ENCODE measurements at regions not wholly inside any gene's neighbourhood (a gene's known extent, or its start where the extent isn't known, plus 50 kb on each side); places are given as distances from the start of the nearest gene placed in this dataset.

DNA sequence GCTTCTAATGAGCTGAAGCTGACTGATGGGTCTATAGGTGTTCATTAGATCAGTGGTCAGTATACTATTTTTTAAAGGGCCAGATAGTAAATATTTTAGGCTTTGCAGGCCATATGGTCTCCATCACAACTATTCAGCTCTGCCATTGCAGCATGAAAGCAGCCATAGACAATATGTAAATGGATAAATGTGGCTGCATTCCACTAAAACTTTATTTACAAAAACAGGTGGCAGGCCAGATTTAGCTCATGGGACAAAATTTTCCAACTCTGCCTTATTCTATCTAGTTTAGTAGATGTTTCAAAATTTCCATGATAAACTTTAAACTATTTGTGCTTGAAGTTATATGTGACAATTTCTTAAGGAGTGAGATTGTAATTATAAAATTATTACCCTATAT is 339.3 kb downstream of the ABCC12 start (continued):
- TF ChIP-seq, protein P1, sequence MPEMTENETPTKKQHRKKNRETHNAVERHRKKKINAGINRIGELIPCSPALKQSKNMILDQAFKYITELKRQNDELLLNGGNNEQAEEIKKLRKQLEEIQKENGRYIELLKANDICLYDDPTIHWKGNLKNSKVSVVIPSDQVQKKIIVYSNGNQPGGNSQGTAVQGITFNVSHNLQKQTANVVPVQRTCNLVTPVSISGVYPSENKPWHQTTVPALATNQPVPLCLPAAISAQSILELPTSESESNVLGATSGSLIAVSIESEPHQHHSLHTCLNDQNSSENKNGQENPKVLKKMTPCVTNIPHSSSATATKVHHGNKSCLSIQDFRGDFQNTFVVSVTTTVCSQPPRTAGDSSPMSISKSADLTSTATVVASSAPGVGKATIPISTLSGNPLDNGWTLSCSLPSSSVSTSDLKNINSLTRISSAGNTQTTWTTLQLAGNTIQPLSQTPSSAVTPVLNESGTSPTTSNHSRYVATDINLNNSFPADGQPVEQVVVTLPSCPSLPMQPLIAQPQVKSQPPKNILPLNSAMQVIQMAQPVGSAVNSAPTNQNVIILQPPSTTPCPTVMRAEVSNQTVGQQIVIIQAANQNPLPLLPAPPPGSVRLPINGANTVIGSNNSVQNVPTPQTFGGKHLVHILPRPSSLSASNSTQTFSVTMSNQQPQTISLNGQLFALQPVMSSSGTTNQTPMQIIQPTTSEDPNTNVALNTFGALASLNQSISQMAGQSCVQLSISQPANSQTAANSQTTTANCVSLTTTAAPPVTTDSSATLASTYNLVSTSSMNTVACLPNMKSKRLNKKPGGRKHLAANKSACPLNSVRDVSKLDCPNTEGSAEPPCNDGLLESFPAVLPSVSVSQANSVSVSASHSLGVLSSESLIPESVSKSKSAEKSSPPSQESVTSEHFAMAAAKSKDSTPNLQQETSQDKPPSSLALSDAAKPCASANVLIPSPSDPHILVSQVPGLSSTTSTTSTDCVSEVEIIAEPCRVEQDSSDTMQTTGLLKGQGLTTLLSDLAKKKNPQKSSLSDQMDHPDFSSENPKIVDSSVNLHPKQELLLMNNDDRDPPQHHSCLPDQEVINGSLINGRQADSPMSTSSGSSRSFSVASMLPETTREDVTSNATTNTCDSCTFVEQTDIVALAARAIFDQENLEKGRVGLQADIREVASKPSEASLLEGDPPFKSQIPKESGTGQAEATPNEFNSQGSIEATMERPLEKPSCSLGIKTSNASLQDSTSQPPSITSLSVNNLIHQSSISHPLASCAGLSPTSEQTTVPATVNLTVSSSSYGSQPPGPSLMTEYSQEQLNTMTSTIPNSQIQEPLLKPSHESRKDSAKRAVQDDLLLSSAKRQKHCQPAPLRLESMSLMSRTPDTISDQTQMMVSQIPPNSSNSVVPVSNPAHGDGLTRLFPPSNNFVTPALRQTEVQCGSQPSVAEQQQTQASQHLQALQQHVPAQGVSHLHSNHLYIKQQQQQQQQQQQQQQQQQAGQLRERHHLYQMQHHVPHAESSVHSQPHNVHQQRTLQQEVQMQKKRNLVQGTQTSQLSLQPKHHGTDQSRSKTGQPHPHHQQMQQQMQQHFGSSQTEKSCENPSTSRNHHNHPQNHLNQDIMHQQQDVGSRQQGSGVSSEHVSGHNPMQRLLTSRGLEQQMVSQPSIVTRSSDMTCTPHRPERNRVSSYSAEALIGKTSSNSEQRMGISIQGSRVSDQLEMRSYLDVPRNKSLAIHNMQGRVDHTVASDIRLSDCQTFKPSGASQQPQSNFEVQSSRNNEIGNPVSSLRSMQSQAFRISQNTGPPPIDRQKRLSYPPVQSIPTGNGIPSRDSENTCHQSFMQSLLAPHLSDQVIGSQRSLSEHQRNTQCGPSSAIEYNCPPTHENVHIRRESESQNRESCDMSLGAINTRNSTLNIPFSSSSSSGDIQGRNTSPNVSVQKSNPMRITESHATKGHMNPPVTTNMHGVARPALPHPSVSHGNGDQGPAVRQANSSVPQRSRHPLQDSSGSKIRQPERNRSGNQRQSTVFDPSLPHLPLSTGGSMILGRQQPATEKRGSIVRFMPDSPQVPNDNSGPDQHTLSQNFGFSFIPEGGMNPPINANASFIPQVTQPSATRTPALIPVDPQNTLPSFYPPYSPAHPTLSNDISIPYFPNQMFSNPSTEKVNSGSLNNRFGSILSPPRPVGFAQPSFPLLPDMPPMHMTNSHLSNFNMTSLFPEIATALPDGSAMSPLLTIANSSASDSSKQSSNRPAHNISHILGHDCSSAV (CRISPR knock-in tag; IDR thresholded peaks at IDR 0.05; ENCODE audit: borderline replicate concordance): no peak
- TF ChIP-seq ZNF121 (CRISPR knock-in tag; IDR thresholded peaks at IDR 0.05) (no peak), MEIS2 (CRISPR knock-in tag; IDR thresholded peaks at IDR 0.05) (no peak), AGO1 (IDR thresholded peaks at IDR 0.05; ENCODE audit: low read depth, low read length, poor library complexity, severe bottlenecking) (no peak), NFYC (CRISPR knock-in tag; IDR thresholded peaks at IDR 0.05) (no peak)
- TF ChIP-seq, protein P2, sequence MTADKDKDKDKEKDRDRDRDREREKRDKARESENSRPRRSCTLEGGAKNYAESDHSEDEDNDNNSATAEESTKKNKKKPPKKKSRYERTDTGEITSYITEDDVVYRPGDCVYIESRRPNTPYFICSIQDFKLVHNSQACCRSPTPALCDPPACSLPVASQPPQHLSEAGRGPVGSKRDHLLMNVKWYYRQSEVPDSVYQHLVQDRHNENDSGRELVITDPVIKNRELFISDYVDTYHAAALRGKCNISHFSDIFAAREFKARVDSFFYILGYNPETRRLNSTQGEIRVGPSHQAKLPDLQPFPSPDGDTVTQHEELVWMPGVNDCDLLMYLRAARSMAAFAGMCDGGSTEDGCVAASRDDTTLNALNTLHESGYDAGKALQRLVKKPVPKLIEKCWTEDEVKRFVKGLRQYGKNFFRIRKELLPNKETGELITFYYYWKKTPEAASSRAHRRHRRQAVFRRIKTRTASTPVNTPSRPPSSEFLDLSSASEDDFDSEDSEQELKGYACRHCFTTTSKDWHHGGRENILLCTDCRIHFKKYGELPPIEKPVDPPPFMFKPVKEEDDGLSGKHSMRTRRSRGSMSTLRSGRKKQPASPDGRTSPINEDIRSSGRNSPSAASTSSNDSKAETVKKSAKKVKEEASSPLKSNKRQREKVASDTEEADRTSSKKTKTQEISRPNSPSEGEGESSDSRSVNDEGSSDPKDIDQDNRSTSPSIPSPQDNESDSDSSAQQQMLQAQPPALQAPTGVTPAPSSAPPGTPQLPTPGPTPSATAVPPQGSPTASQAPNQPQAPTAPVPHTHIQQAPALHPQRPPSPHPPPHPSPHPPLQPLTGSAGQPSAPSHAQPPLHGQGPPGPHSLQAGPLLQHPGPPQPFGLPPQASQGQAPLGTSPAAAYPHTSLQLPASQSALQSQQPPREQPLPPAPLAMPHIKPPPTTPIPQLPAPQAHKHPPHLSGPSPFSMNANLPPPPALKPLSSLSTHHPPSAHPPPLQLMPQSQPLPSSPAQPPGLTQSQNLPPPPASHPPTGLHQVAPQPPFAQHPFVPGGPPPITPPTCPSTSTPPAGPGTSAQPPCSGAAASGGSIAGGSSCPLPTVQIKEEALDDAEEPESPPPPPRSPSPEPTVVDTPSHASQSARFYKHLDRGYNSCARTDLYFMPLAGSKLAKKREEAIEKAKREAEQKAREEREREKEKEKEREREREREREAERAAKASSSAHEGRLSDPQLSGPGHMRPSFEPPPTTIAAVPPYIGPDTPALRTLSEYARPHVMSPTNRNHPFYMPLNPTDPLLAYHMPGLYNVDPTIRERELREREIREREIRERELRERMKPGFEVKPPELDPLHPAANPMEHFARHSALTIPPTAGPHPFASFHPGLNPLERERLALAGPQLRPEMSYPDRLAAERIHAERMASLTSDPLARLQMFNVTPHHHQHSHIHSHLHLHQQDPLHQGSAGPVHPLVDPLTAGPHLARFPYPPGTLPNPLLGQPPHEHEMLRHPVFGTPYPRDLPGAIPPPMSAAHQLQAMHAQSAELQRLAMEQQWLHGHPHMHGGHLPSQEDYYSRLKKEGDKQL (CRISPR knock-in tag; IDR thresholded peaks at IDR 0.05; ENCODE audit: low read depth): no peak
- TF ChIP-seq, protein P3, sequence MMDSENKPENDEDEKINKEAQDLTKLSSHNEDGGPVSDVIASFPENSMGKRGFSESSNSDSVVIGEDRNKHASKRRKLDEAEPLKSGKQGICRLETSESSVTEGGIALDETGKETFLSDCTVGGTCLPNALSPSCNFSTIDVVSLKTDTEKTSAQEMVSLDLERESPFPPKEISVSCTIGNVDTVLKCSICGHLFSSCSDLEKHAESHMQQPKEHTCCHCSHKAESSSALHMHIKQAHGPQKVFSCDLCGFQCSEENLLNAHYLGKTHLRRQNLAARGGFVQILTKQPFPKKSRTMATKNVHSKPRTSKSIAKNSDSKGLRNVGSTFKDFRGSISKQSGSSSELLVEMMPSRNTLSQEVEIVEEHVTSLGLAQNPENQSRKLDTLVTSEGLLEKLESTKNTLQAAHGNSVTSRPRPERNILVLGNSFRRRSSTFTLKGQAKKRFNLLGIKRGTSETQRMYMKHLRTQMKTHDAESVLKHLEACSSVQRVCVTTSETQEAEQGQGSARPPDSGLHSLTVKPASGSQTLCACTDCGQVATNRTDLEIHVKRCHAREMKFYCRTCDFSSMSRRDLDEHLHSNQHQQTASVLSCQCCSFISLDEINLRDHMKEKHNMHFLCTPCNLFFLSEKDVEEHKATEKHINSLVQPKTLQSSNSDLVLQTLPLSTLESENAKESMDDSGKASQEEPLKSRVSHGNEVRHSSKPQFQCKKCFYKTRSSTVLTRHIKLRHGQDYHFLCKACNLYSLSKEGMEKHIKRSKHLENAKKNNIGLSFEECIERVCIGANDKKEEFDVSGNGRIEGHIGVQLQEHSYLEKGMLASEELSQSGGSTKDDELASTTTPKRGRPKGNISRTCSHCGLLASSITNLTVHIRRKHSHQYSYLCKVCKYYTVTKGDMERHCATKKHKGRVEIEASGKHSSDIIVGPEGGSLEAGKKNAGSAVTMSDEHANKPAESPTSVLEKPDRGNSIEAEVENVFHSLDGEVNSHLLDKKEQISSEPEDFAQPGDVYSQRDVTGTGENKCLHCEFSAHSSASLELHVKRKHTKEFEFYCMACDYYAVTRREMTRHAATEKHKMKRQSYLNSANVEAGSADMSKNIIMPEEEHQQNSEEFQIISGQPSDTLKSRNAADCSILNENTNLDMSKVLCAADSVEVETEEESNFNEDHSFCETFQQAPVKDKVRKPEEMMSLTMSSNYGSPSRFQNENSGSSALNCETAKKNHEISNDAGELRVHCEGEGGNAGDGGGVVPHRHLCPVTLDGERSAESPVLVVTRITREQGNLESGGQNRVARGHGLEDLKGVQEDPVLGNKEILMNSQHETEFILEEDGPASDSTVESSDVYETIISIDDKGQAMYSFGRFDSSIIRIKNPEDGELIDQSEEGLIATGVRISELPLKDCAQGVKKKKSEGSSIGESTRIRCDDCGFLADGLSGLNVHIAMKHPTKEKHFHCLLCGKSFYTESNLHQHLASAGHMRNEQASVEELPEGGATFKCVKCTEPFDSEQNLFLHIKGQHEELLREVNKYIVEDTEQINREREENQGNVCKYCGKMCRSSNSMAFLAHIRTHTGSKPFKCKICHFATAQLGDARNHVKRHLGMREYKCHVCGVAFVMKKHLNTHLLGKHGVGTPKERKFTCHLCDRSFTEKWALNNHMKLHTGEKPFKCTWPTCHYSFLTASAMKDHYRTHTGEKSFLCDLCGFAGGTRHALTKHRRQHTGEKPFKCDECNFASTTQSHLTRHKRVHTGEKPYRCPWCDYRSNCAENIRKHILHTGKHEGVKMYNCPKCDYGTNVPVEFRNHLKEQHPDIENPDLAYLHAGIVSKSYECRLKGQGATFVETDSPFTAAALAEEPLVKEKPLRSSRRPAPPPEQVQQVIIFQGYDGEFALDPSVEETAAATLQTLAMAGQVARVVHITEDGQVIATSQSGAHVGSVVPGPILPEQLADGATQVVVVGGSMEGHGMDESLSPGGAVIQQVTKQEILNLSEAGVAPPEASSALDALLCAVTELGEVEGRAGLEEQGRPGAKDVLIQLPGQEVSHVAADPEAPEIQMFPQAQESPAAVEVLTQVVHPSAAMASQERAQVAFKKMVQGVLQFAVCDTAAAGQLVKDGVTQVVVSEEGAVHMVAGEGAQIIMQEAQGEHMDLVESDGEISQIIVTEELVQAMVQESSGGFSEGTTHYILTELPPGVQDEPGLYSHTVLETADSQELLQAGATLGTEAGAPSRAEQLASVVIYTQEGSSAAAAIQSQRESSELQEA (CRISPR knock-in tag; IDR thresholded peaks at IDR 0.05; ENCODE audit: not compliant biosample characterization): no peak
